Nephron (organoid): ENCODE measurements at regions not wholly inside any gene's neighbourhood (a gene's known extent, or its start where the extent isn't known, plus 50 kb on each side); places are given as distances from the start of the nearest gene placed in this dataset.

ENCODE experiments used
- H3K27ac Mint-ChIP-seq, 3 experiments: 2 replicates each; pipeline ENCODE4 v1.8.0; 2020; ENCODE audit warnings: mixed read lengths in 3 of 3, mild to moderate bottlenecking in 2 of 3, moderate library complexity in 1 of 3
- H3K27me3 Mint-ChIP-seq: 2 replicates; pipeline ENCODE4 v1.8.0; 2021; ENCODE audit warnings: low read depth, mild to moderate bottlenecking, moderate library complexity, mixed read lengths
- H3K36me3 Mint-ChIP-seq: 2 replicates; pipeline ENCODE4 v1.8.0; 2020; ENCODE audit warnings: low read depth, mixed read lengths
- H3K4me1 Mint-ChIP-seq: 2 replicates; pipeline ENCODE4 v1.8.0; 2020; ENCODE audit warnings: mixed read lengths
- H3K4me3 Mint-ChIP-seq, 3 experiments: 2 replicates each; pipeline ENCODE4 v1.8.0; 2020; ENCODE audit warnings: mild to moderate bottlenecking in 3 of 3, mixed read lengths in 3 of 3, moderate library complexity in 2 of 3
- H3K9me3 Mint-ChIP-seq: 2 replicates; pipeline ENCODE4 v1.8.0; 2020; ENCODE audit warnings: mixed read lengths
- CTCF ChIP-seq, 3 experiments: fragments of 200-600 bp; sonication (generic); IDR thresholded peaks; one replicate each; pipeline ENCODE4 v1.5.0; 2021; ENCODE audit warnings: antibody characterized with exemption in 3 of 3; ENCODE audit not compliant: unreplicated experiment in 3 of 3

DNA sequence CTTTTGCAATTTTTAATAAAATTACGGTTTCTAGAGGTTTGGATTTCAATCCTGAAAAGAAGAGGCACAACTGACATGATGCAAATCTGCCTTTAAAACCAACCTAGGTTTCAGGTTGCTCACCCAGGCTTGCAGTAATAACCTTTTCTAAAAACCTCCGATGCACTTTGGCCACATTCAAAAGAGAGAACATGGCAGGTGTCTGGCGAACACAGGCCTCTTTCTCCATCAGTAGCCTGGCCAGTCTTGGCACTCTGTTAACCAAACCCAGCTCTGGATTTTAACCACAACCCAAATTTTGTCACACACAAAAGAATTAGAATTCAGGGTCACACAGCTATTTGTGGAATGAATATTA is 55.8 kb upstream of the MAFB start:
- TF ChIP-seq CTCF (IDR thresholded peaks at IDR 0.05; ENCODE audit: unreplicated experiment in 3 of 3) = no peak
- H3K9me3 Mint-ChIP-seq = no peaks in the 10 kb centered on the region
- H3K4me1 Mint-ChIP-seq = peaks cover 26% of the 10 kb centered on the region
- H3K27ac Mint-ChIP-seq = no peak overlapping the region
- no peaks in the 10 kb centered on the region for H3K36me3 Mint-ChIP-seq
- no peak overlapping the region for H3K4me3 Mint-ChIP-seq
- H3K27me3 Mint-ChIP-seq = peaks cover 28% of the 10 kb centered on the region

DNA sequence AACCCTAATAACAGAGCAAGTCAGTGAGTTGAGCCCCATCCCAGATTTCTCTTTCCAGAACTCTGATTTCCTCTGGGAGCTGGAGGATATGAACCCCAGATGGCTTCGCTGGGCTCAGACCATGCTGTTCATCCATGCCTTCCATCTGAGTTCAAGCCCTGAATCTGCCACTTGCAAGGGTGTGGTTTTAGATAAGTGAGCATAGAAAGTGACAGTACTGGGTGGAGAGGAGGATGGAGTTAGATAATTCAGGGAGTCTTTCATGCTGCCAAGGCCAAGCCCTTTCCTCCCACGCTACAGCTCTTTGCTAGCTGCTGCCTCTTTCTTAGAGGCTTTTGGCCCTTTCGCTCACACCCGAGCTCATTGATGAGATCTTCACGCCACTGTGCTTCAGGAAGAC is 57.2 kb upstream of the MAFB start:
- Mint-ChIP-seq H3K27ac (no peak overlapping the region), H3K9me3 (no peaks in the 10 kb centered on the region), H3K36me3 (no peaks in the 10 kb centered on the region), H3K4me1 (peaks cover 26% of the 10 kb centered on the region), H3K27me3 (peaks cover 25% of the 10 kb centered on the region), H3K4me3 (no peak overlapping the region)
- TF ChIP-seq CTCF (IDR thresholded peaks at IDR 0.05; ENCODE audit: unreplicated experiment in 3 of 3) = no peak

- H3K27ac Mint-ChIP-seq = no peak overlapping the region
- H3K9me3 Mint-ChIP-seq = no peaks in the 10 kb centered on the region
- H3K36me3 Mint-ChIP-seq = no peaks in the 10 kb centered on the region
- no peak for TF ChIP-seq CTCF (IDR thresholded peaks at IDR 0.05; ENCODE audit: unreplicated experiment in 3 of 3)
- peaks cover 21% of the 10 kb centered on the region for H3K27me3 Mint-ChIP-seq
- peaks cover 28% of the 10 kb centered on the region for H3K4me1 Mint-ChIP-seq
- no peak overlapping the region for H3K4me3 Mint-ChIP-seq
These were observed 59.1 kb upstream of the MAFB start for GRCh38 chr20:40748182-40748581.

- peaks cover 39% of the 10 kb centered on the region for H3K4me1 Mint-ChIP-seq
- TF ChIP-seq CTCF (IDR thresholded peaks at IDR 0.05; ENCODE audit: unreplicated experiment in 3 of 3) = no peak
- no peak overlapping the region for H3K27ac Mint-ChIP-seq
- H3K4me3 Mint-ChIP-seq = no peak overlapping the region
- peaks cover 17% of the 10 kb centered on the region for H3K27me3 Mint-ChIP-seq
- H3K36me3 Mint-ChIP-seq = no peaks in the 10 kb centered on the region
- H3K9me3 Mint-ChIP-seq = no peaks in the 10 kb centered on the region
These were observed 61.0 kb upstream of the MAFB start for GRCh38 chr20:40749985-40750506.

DNA sequence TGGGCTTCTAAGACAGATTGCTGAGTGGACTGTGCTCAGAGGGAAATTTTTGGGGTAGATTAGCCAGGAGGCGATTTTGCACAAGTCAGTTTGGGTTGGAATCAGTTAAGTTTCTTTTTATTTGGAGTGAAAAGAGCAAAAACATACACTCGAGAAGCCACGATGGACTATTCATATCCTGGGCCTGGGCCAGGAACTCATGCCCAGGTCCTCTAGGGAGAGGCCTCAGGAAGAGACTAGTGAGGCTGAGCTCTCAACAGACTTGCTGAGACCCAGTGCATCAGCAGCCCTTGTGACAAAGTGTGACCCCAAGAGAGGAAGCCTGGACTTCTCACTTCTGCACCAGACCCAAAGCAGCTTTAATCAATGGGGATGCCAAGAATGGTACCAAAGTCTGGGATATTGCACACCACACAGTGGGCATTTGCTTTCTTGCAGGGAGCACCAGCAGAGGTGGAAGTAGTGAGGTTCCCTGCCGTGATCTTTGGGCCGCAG is 61.6 kb upstream of the MAFB start:
- no peaks in the 10 kb centered on the region for H3K36me3 Mint-ChIP-seq
- no peaks in the 10 kb centered on the region for H3K9me3 Mint-ChIP-seq
- peaks cover 17% of the 10 kb centered on the region for H3K27me3 Mint-ChIP-seq
- peaks cover 34% of the 10 kb centered on the region for H3K4me1 Mint-ChIP-seq
- H3K4me3 Mint-ChIP-seq = no peak overlapping the region
- TF ChIP-seq CTCF (IDR thresholded peaks at IDR 0.05; ENCODE audit: unreplicated experiment in 3 of 3) = no peak
- H3K27ac Mint-ChIP-seq = no peak overlapping the region

DNA sequence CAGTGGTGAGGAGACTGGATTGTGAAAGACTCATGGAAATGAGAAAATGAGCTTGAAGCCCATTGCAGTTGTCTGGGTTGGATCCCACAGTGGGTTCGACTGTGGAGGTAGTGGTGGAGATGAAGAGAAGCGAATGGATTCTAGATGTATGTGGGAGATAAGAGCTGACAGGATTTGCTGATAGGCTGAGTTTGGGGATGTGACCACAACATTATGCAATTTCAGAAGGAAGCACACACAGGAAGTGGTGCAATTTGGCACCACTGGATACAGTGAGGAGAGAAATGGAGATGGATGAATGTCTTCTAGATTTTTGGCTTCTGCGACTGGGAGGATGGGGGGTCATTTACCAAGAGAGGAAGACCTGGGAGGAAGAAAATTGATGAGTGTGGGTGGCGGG is 64.4 kb upstream of the MAFB start:
- Mint-ChIP-seq H3K4me3 (no peak overlapping the region), H3K9me3 (no peaks in the 10 kb centered on the region), H3K36me3 (no peaks in the 10 kb centered on the region), H3K4me1 (peaks cover 12% of the 10 kb centered on the region), H3K27ac (no peak overlapping the region), H3K27me3 (peaks cover 2% of the 10 kb centered on the region)
- TF ChIP-seq CTCF (IDR thresholded peaks at IDR 0.05; ENCODE audit: unreplicated experiment in 3 of 3) = no peak
